Fibroblast of skin of left biceps (primary cell): ENCODE measurements at regions not wholly inside any gene's neighbourhood (a gene's known extent, or its start where the extent isn't known, plus 50 kb on each side); places are given as distances from the start of the nearest gene placed in this dataset.

Experiments
- DNase-seq, 2 experiments: peaks; one replicate each; pipeline ENCODE4 v3.0.0-alpha.2; 2013; ENCODE audit warnings: low read depth in 2 of 2

GRCh38 chr2:23122681-23123215 is 262.2 kb upstream of the KLHL29 start:
- no peak for DNase-seq

DNA sequence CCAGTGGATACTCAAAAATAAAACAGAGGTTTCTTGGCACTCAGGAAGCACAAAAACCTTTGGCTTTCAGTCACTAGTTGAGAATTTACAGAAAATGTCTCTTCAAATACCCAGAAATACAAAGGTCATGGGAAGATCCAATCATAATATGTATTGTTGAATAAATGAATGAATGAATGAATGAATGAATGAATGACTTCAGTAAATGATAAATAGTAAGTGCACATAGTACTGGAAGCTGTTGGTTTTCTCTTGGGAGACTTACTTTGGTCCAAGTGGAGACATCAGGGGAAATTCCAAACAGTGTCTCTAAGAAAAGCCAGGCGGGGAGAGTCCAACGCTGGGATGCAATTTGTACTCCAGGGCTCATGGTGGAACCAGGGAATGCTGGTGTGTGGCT is 261.3 kb upstream of the KLHL29 start:
- DNase-seq, result no peak

DNA sequence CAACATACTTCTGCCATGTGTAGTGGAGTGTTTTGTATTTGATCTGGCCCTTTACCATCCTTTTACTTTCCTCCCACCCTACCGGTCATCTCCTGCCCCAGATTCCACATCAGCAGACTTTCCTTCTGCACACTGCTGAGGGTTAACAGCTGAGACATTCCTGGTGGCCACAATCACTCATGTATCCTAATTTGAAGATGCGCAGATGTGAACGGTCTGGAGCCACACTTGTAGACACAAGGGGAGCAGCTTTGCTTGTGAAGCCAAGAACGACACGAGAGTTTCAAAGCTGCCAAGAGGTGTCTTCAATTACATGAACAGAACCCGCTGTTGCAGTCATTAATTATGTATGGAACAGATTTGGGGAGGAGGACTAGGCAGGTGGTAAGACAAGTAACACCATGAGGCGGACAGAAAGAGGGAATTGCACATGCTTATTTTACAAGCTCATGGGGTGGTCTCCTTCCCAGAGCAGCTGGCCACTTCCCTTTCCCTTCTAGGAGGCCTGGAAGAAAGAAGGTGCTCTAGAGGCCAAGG is 260.7 kb upstream of the KLHL29 start:
- DNase-seq, result no peak

DNA sequence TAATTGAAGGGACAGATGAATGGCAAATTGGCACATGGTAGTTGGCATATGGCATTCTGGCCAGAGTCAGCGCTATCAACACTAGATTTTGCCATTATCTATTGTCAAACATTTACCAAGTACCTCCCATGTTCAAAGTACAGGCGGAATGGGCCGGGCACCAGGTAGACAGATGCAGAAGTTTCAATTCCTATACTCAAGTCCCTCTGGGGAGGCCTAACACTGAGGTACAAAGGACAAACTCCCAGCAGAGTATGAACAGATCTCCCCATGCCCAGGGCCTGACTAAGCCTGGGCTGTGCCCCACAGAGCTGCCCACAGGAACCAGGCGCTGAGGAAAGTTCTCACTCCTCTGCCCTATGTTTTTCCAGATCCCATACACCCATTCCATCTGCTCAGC is 257.5 kb upstream of the KLHL29 start:
- no peak for DNase-seq

- no peak for DNase-seq
Measured at GRCh38 chr2:23128684-23129292, 256.2 kb upstream of the KLHL29 start.

DNA sequence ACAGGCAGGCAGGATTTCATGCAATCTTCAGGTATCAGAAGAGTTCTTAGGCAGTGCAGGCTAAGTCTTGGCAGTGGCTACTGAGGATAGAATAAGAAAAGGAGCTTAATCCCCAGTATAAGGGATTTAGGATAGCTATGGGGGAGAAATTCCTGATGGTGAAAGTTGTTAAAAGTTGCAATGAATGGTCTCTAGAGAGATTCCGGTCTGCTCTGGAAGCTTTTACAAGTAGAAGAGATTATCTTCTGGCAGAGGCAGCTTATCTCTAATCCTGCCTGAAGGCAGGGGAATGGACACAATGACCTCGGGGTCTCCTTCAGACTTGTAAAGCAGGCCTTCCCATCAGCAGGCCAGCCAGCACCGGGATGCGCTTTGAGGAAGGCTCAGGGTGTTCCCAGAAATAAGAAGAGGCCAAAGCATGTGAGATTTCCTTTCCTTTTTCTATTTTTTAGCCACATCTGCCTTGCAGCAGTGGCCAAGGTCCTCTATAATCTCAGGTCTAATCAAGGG is 253.9 kb upstream of the KLHL29 start:
- DNase-seq, result no peak

DNA sequence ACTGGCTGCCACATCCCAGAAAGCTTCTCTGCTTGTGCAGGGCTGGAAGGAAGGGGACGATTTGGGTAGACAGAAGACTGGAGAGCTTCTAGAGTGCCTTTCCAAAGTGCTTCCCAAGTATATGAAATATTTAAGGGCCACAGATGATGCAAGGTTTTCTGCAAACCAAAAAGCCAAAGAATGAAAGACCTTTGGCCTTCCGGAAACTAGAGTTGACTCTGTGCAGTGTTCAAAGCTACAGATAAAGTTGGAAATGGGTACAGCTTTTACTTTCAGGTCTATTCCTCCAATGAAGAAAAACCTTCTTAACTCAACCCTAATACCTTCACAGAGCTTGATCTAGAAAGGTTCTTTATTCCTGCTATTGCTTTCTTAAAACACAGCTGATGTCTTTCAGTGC is 253.0 kb upstream of the KLHL29 start:
- no peak for DNase-seq

GRCh38 chr2:23132823-23133595 is 252.0 kb upstream of the KLHL29 start:
- DNase-seq, result no peak

- no peak for DNase-seq
Measured at GRCh38 chr2:23134726-23135125, 250.3 kb upstream of the KLHL29 start.

- DNase-seq, result no peak
Measured at GRCh38 chr2:23135481-23136100, 249.4 kb upstream of the KLHL29 start.

DNA sequence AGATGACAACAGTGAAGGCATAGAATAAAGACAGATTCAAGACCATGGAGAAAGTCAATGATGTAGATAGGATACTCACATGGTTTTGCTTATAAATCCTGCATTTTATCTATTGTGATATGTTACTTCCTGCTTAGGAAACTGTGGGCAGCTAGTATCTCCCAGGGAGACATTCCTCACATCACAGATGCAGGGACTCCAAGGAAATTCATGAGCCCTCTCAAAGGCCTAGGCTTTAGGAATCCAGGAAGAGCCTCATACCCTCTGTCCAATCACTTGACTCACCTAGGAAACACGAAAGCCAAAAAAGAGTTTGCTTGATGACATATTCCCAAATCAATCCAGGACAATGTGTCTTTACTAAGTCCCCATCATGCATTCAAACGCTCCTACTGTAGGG is 247.8 kb upstream of the KLHL29 start:
- DNase-seq, result no peak

- no peak for DNase-seq
Measured at GRCh38 chr2:23138701-23139100, 246.3 kb upstream of the KLHL29 start.

- DNase-seq, result no peak
Measured at GRCh38 chr2:23145460-23145859, 239.5 kb upstream of the KLHL29 start.

DNA sequence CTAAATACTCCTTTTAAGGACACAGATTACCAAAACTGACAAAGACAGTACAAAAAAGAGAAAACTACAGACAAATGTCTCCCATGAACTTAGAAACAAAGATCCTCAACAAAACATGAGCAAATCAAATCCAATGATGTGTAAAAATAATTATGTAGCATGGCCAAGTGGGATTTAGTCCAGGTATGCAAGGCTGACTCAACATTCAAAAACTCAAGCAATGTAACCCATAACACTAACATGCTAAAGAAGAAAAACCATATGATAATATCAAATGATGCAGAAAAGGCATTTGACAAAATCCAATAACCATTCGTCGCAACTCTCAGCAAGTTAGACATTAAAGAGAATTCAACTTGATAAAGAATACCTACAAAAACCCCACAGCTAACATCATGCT is 239.0 kb upstream of the KLHL29 start:
- DNase-seq, result no peak

GRCh38 chr2:23148342-23148741 is 236.6 kb upstream of the KLHL29 start:
- no peak for DNase-seq

DNA sequence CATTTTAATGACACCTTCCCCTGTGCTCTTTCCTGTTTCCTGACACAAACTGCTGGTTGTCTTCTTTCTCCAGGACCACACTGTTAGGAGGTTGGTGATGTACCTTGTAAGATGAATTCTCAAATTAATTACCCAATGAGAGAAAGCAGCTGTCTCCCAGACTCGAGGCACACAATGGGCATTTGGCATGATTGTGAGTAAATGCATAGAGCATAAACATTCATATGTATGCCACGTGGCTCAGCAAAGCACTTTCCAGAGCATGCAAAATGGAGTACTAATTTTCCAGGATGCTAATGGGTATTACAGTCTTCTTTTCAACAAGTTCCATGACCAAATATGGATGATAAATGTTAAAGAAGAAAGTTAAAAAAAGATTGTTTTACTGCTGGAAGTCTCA is 235.2 kb upstream of the KLHL29 start:
- no peak for DNase-seq

DNA sequence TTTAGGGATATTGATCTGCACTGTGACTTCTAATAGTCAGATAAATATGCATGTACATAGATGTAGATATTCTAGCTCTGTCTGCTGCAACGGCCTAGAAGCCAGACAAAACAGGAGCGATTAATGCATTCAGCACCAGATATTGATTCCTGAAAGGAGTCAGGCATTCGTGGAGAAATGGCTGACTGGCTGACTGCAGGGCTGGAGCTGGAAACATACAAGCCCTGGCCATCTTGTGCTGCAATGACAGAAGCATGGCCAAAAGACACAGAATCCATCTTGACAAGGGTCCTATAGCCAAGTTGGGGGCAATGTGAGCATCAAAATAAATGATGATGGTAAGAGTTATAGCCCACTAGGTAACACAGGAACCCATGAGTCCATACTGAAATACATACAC is 231.5 kb upstream of the KLHL29 start:
- DNase-seq, result no peak

GRCh38 chr2:23155022-23155421 is 230.0 kb upstream of the KLHL29 start:
- no peak for DNase-seq

GRCh38 chr2:23157812-23158211 is 227.2 kb upstream of the KLHL29 start:
- DNase-seq, result no peak

DNA sequence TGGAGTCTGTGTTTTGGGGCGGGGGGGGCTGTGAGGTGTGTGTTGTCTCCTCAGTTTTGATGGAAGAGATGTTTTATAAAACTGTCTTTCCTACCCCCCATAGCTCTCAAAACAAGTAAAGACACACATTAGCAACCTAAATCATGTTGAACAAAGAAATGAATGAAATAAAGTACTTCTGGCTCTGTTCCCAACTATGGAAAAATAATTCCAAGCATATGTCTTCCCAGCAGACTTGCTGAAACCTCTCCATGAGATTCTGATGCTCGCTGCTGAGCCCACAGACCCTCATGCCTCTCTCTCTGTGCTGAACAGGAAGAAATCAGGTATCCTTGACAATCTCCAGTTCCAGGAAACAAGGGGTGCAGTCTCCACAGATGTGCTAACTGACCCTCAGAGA is 226.7 kb upstream of the KLHL29 start:
- DNase-seq, result no peak

DNA sequence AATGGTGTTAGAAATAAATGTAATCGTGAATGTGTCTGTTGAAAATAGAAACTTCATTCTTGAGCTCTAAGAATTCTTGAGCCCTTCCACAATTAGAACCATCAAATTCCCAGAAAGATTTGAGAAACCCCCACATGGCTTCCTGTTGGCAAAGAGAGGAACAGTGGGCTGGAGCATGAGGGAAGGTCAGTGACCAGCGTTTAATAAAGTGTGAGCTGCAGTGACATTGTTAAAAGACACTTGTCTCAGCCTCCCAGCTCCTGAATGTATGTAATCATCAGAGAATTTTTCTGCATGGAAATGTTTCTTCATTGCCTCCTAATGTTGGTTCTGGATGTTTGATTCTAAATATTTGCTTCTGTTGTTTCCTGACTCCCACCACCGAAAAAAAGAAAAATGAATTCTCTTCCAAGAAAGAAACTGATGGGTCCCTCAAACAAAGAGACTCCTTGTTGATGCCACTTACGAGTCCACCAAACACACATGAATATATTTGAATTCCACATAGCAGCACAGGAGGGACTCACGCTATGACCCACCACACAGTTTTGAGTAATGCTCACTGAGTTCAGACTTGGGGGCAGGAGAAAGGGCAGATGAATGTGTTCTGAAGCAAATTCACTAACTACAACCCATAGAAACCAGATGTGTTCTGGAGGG is 225.1 kb upstream of the KLHL29 start:
- DNase-seq, result no peak

DNA sequence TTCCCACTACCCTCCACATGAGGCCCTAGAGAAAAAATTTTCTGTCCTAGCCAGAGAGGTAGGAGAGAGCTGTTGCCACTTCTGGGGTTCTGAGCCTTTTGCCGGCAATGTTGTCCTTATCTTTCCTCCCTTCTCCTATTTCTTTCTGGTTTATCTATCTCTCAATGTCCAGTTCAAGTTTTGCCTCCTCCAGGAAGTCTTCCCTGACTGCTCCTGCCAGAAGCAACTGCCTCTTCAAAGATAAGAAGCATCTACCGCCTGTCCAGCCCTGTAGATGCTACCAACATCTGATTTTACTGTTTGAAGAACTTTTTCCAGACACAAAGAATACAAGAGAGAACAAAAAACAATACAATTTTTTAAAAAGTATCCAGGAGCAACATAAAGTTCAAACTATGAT is 220.8 kb upstream of the KLHL29 start:
- DNase-seq, result no peak
